NCI-H2029 (cell line): ENCODE measurements at regions not wholly inside any gene's neighbourhood (a gene's known extent, or its start where the extent isn't known, plus 50 kb on each side); places are given as distances from the start of the nearest gene placed in this dataset.

Source experiments
- DNase-seq: peaks from one replicate; lab custom pipeline; 2025; lab: John Stamatoyannopoulos, UW

GRCh38 chr1:13968361-13968760, 268.4 kb downstream of the PRDM2 start:
- DNase-seq = no peak

DNA sequence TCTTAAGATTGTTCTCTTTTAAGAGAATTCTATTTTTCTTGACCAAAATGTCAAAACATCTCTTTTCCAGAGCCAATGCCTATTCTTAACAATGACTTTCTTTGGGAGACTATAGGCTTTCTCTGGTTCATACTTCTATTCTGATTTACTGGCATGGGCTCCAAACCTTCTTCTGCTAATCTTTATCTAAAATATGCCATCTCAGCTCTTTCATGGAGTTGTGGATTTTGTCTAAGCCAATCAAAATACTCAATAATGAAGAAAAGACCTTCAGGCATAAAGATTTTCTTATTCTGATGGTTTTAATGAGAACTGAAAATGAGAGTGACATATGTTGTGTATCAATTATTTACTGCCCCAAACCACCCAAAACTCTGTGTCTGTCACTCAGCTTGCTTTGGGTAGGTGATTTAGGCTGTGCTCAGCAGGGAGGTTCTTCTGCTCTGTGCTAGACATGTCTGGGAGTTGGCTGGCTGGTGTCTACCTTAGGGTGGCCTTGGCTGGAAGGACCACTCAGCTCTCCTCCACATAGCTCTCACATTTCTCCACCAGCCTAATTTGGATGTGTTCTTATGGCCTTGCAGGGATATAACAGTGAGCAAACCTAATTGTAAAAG, 270.8 kb downstream of the PRDM2 start:
- DNase-seq = no peak

GRCh38 chr1:13976485-13976884, 276.5 kb downstream of the PRDM2 start:
- DNase-seq = no peak

DNA sequence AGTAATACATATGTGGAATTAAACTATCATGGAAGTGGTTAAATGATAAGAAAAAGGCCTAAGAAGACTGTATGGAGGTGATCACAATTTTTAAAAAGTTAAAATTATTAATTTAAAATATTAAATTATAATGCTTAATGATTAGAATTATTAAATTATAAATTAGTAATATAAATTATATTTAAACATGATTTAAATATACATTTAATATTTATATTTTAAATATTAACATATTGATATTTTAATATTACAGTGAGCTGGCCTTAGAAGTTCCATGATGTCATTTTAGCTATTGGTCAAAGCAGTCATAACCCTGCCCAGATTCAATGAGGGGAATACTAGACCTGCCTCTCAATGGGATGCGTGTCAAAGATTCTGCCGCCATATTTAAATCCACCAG, 281.2 kb downstream of the PRDM2 start:
- no peak for DNase-seq

DNA sequence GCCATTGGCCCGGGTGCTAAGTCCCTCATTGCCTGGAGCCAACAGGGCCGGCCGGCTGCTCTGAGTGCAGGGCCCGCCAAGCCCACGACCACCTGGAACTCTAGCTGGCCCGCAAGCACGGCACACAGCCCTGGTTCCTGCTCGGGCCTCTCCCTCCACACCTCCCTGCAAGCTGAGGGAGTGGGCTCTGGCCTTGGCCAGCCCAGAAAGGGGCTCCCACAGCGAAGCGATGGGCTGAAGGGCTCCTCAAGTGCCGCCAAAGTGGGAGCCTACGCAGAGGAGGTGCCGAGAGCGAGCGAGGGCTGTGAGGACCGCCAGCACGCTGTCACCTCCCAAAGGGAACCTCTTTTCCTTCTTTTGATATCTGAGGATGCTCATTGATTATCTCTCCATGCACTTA, 283.4 kb downstream of the PRDM2 start:
- no peak for DNase-seq

DNA sequence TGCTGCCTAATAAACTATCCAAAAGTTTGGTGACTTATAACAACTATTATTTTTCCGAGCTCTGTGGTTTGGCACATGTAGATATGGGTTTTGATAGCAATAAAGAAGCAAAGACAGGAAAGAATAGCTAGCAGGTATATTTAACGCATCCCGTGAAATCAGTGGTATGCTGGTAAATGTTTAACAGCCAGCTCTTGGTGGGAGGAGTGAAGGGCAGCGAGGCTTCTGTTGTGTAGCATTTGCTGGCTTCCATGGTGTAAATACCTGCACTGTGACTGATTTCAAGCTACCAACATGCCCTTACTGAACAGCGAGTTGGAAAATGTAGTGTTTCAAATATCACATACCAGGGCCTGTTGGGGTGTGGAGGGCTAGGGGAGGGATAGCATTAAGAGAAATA, 291.0 kb downstream of the PRDM2 start:
- no peak for DNase-seq

- DNase-seq = no peak
Observed at GRCh38 chr1:13992489-13993285, 292.7 kb downstream of the PRDM2 start.

GRCh38 chr1:13994386-13994785, 294.4 kb downstream of the PRDM2 start:
- no peak for DNase-seq

GRCh38 chr1:13996334-13996733, 296.3 kb downstream of the PRDM2 start:
- no peak for DNase-seq

DNA sequence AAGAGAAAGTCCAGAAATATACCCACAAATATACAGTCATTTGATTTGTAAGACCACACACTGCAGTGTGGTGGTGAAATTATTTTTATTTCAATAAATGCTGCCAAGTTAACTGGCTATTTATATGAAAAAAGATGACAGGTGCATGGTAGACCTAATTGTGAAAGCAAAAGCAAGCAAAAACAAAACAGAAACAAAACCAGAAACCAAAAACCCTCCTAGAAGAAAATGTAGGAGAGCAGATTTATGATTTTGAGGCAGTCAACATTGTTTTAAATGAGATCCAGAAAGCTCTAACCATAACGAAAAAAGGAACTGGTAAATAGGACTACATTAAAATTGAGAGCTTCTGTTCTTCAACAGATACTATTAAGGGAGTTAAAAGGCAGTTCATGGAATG, 303.6 kb downstream of the PRDM2 start:
- DNase-seq = no peak

DNA sequence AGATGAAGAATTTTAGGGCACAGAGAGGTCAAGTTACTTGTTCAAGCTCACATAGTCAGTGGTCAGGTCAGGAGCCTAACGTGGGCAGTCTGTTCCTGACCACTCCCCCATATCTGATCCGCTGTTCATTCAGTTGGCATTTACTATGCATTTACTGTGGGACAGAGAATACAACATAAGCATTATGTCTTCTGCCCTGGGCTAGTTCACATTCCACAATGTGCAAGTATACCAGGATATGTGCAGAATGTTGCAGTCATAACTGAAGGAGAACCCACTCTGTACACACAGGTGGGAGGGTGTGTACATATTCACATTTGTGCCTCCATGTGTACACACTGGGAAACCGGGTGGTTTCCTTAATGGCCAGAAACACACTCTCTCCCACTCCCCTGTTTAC, 309.6 kb downstream of the PRDM2 start:
- DNase-seq = no peak

DNA sequence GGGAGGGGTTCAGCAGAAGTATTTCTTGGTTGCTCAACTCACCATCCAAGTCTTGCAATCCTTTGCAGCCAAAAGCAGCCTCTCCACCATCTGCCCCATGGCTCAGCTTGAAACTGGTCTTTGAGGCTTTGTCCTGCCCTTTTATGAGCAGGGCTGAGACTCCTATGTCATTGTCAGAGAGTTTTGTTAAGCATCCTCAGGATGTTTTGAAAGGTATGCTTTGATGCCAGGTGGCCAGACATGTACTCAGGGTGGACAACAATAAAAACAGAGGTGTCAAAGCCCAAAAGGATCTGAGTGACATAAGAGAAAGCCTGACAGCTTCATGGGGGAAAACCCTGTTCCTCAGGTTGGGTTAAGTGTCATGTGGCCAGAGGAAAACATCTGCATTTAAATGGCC, 310.5 kb downstream of the PRDM2 start:
- no peak for DNase-seq

GRCh38 chr1:14011132-14011531, 311.1 kb downstream of the PRDM2 start:
- DNase-seq = no peak

GRCh38 chr1:14011888-14012287, 311.9 kb downstream of the PRDM2 start:
- no peak for DNase-seq

- DNase-seq = no peak
Observed at GRCh38 chr1:14014929-14015328, 314.9 kb downstream of the PRDM2 start.

- DNase-seq = no peak
Observed at GRCh38 chr1:14015917-14016316, 315.9 kb downstream of the PRDM2 start.

- peak; percentile 16 for DNase-seq
Observed at GRCh38 chr1:14017531-14017961, 317.6 kb downstream of the PRDM2 start.

DNA sequence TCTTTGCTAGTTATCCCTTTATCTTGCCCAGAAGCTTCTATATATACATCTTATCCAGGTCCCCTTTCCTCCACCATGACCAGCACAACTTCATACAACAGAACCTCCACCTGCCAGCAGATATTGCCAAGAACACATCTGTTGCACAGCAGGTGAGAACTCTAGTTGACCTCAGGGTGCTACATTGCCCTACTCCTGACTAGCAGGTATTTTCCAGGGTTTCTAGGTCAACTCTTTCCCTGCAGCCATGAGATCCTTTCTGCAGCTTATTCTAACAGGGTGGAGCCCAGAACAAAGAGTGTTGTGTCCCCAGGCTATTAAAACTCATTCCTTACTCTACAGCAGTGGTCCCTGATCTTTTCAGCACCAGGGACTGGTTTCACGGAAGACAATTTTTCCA, 319.5 kb downstream of the PRDM2 start:
- DNase-seq = no peak

DNA sequence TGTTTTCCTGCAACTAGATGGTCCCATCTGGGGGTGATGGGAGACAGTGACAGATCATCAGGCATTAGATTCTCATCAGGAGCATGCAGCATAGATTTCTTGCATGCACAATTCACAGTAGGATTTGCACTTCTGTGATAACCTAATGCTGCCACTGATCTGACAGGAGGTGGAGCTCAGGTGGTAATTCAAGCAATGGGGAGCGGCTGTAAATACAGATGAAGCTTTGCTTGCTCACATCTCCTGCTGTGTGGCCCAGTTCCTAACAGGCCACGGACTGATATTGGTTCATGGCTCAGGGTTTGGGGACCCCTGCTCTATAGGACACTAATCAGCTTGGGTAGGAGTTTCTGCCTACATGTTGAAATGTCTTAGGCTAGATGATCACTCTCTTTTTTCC, 320.0 kb downstream of the PRDM2 start:
- no peak for DNase-seq

DNA sequence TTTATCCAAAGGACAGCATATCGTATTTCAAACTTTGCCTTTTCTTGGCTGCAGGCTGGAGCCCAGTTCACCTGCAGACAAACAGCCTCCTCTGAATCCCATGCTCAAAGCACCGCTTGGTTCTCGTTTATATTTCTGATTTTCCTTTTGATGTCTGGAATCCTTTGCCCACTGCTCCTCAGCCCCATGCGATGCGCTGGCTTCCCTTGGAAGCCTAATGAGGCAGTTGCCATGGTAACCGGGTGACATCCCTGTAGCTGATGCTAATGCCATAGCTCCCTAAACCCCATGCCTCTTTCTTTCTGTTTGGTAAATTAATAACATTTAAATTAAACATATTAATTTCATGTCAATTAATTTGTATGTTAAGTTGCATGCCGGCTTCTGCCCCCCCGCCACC, 327.1 kb downstream of the PRDM2 start:
- DNase-seq = no peak

GRCh38 chr1:14031461-14031860, 331.5 kb downstream of the PRDM2 start:
- DNase-seq = no peak

- no peak for DNase-seq
Observed at GRCh38 chr1:14034506-14034905, 334.5 kb downstream of the PRDM2 start.

DNA sequence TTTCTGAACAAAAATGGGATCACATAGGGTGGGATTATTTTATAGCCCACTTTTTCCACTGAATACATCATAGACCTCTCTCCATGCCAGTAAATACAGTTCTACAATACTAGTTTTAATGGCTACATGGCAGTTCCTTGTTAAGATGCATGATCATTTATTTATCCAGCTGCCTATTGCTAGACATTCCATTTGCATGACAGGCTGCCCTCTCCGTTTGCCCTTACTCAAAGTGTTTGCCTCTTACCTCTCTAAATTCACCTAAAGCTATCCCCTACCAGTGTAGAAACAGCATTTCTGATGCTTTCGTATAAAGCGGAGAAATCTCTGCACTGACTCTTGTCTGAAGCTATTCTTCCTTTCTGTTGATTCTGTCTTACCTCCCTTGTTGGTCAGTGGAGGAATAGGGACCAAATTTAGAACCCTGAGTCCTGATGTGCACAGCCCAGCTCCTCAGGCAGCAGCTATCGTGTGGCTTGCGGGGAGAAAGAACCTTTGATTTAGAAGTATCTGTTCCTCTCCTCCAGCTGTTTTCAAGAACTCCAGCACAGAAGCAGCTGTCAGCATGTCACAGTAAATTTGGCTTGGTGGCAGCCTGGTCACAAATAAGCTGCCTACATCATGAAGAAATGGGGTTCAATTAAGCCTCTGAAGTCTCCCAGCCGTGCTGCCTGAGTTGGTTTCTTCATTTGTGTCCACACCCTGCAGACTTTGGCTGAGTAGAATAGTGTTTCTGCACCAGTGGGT, 337.3 kb downstream of the PRDM2 start:
- DNase-seq = peak; percentile 21
